ENCODE measurements at regions not wholly inside any gene's neighbourhood (a gene's known extent, or its start where the extent isn't known, plus 50 kb on each side); places are given as distances from the start of the nearest gene placed in this dataset.

GRCh38 chr14:43418324-43418723, 1088.8 kb downstream of the FSCB start:
- 74 to 93% methylated on average over 2 to 3 of the region's 4 CpGs for WGBS, 2 donors (ENCODE audit: low coverage in 1 of 2)
- Histone ChIP-seq H3K9me3 (peaks cover 0 to 9% (median 0%) of the 10 kb centered on the region in 3 donors), H3K36me3 (no peaks in the 10 kb centered on the region), H3K4me3 (no peak overlapping the region), H3K27me3 (no peaks in the 10 kb centered on the region), H3K4me1 (no peaks in the 10 kb centered on the region), H3K27ac (no peak overlapping the region)
- no peak for TF ChIP-seq POLR2AphosphoS5 (IDR thresholded peaks at IDR 0.05)
- no peak for TF ChIP-seq POLR2A (IDR thresholded peaks at IDR 0.05)
- TF ChIP-seq EP300 (IDR thresholded peaks at IDR 0.05): no peak
- TF ChIP-seq CTCF (IDR thresholded peaks at IDR 0.05): no peak
- ATAC-seq: no peak

GRCh38 chr14:43413084-43413483, 1094.0 kb downstream of the FSCB start:
- 62 to 73% methylated on average over 2 of the region's 2 CpGs for WGBS, 2 donors (ENCODE audit: low coverage in 1 of 2)
- TF ChIP-seq EP300 (IDR thresholded peaks at IDR 0.05) (no peak), POLR2AphosphoS5 (IDR thresholded peaks at IDR 0.05) (no peak), CTCF (IDR thresholded peaks at IDR 0.05) (no peak), POLR2A (IDR thresholded peaks at IDR 0.05) (no peak)
- no peaks in the 10 kb centered on the region for H3K9me3 ChIP-seq
- no peak for ATAC-seq
- H3K36me3 ChIP-seq: no peaks in the 10 kb centered on the region
- no peak overlapping the region for H3K4me3 ChIP-seq
- H3K4me1 ChIP-seq: no peaks in the 10 kb centered on the region
- H3K27ac ChIP-seq: no peak overlapping the region
- H3K27me3 ChIP-seq: no peaks in the 10 kb centered on the region

DNA sequence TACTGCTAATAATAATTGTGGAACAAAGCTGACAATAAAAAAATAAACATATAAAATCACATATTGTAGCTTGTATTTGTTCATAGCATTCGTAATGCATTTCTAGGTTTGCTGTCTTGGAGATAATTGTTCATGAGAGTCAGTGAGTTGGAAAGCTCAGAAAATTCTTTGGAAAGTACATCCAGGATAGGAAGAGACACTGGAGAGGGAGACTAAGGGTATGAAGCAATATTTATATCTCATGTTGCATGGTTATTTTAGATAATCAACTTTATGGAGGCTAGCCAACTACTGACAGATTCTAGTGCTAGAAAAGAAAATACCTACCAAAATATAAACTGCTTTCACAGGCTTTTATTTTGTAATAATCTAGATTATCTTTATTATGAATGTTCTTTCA, 1095.2 kb downstream of the FSCB start:
- H3K27ac ChIP-seq: no peak overlapping the region
- no peak overlapping the region for H3K4me3 ChIP-seq
- H3K27me3 ChIP-seq: no peaks in the 10 kb centered on the region
- TF ChIP-seq CTCF (IDR thresholded peaks at IDR 0.05) (no peak), POLR2A (IDR thresholded peaks at IDR 0.05) (no peak), POLR2AphosphoS5 (IDR thresholded peaks at IDR 0.05) (no peak), EP300 (IDR thresholded peaks at IDR 0.05) (no peak)
- no peak for ATAC-seq
- 27 to 33% methylated on average over 1 of the region's 1 CpG for WGBS, 2 donors (ENCODE audit: low coverage in 1 of 2)
- H3K4me1 ChIP-seq: no peaks in the 10 kb centered on the region
- H3K36me3 ChIP-seq: no peaks in the 10 kb centered on the region
- no peaks in the 10 kb centered on the region for H3K9me3 ChIP-seq

GRCh38 chr14:43410631-43411030, 1096.5 kb downstream of the FSCB start:
- Histone ChIP-seq H3K36me3 (no peaks in the 10 kb centered on the region), H3K4me3 (no peak overlapping the region), H3K9me3 (no peaks in the 10 kb centered on the region), H3K27me3 (no peaks in the 10 kb centered on the region), H3K27ac (no peak overlapping the region), H3K4me1 (no peaks in the 10 kb centered on the region)
- TF ChIP-seq POLR2AphosphoS5 (IDR thresholded peaks at IDR 0.05) (no peak), POLR2A (IDR thresholded peaks at IDR 0.05) (no peak), EP300 (IDR thresholded peaks at IDR 0.05) (no peak), CTCF (IDR thresholded peaks at IDR 0.05) (no peak)
- no peak for ATAC-seq
- WGBS, 2 donors (ENCODE audit: low coverage in 1 of 2): 50% methylated on average over 2 of the region's 3 CpGs; no CpG with 5 or more reads in 1 of the 2 donors

DNA sequence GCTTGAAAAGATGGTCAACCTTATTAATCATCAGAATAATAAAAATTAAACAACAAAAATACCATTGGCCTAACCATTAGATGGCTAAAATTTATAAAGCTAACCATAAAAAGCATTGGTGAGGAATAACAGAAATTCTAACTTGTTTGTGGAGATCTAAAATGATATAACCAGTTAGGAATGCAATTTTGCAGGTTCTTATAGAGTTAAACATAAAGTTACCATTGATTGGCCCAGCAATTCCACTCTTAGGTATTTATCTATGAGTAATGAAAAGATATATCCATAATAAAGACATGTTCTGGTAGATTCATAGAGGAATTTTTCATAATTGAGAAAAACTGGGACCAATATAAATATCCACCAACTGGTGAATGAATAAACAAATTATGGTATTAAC, 1098.6 kb downstream of the FSCB start:
- H3K9me3 ChIP-seq: no peaks in the 10 kb centered on the region
- H3K4me1 ChIP-seq: no peaks in the 10 kb centered on the region
- no peak for ATAC-seq
- H3K27ac ChIP-seq: no peak overlapping the region
- H3K4me3 ChIP-seq: no peak overlapping the region
- TF ChIP-seq POLR2AphosphoS5 (IDR thresholded peaks at IDR 0.05) (no peak), POLR2A (IDR thresholded peaks at IDR 0.05) (no peak), CTCF (IDR thresholded peaks at IDR 0.05) (no peak), EP300 (IDR thresholded peaks at IDR 0.05) (no peak)
- H3K36me3 ChIP-seq: no peaks in the 10 kb centered on the region
- H3K27me3 ChIP-seq: no peaks in the 10 kb centered on the region

Measured in gastroesophageal sphincter (tissue), 4 donors.